Thoracic aorta (tissue), 2 donors: ENCODE measurements at regions not wholly inside any gene's neighbourhood (a gene's known extent, or its start where the extent isn't known, plus 50 kb on each side); places are given as distances from the start of the nearest gene placed in this dataset.

ENCODE experiments used
- ATAC-seq: fragments of 150-250 bp; one replicate; pipeline ENCODE4 v1.8.0; 2017; ENCODE audit warnings: low read depth; ENCODE audit not compliant: insufficient number of reproducible peaks, low FRiP score
- DNase-seq: peaks from one replicate; pipeline ENCODE4 v3.0.0-alpha.2; 2020; ENCODE audit warnings: low spot score
- H3K27ac ChIP-seq, 2 donors: fragments of 200-600 bp; sonication (generic); 1 replicate in 1 of 2; 2 replicates in 1 of 2; pipeline ENCODE4 v1.5.1; 2016; ENCODE audit warnings: mild to moderate bottlenecking in 2 of 2, moderate library complexity in 2 of 2
- H3K27me3 ChIP-seq: fragments of 200-600 bp; sonication (generic); replicated peaks from 2 replicates; pipeline ENCODE4 v1.6.0; 2016; ENCODE audit warnings: mild to moderate bottlenecking; ENCODE audit not compliant: insufficient read depth
- H3K36me3 ChIP-seq: fragments of 200-600 bp; sonication (generic); one replicate; pipeline ENCODE4 v1.5.1; 2016
- H3K4me1 ChIP-seq, 2 donors: fragments of 200-600 bp; sonication (generic); 1 replicate in 1 of 2; 2 replicates in 1 of 2; pipeline versions ENCODE4 v1.5.1 to v1.6.0; 2016; ENCODE audit warnings: low read depth in 2 of 2, mild to moderate bottlenecking in 1 of 2; ENCODE audit not compliant: control insufficient read depth in 1 of 2
- H3K4me3 ChIP-seq: fragments of 200-600 bp; sonication (generic); 2 replicates; pipeline ENCODE4 v1.5.1; 2016; ENCODE audit warnings: mild to moderate bottlenecking
- H3K9me3 ChIP-seq: fragments of 200-600 bp; sonication (generic); 2 replicates; pipeline ENCODE4 v1.5.1; 2016
- CTCF ChIP-seq: fragments of 200-600 bp; sonication (generic); IDR thresholded peaks from one replicate; pipeline ENCODE4 v1.5.1; 2019; ENCODE audit warnings: antibody characterized with exemption

- Histone ChIP-seq H3K27me3 (no peaks in the 10 kb centered on the region), H3K36me3 (no peaks in the 10 kb centered on the region), H3K9me3 (no peaks in the 10 kb centered on the region), H3K27ac (no peak overlapping the region), H3K4me3 (no peak overlapping the region), H3K4me1 (no peaks in the 10 kb centered on the region)
- TF ChIP-seq CTCF: no peak
- DNase-seq (no peak), ATAC-seq (no peak)
These were observed 142.0 kb upstream of the APCDD1 start for GRCh38 chr18:10312326-10313015.

- ATAC-seq (no peak), DNase-seq (no peak)
- Histone ChIP-seq H3K36me3 (no peaks in the 10 kb centered on the region), H3K4me1 (no peaks in the 10 kb centered on the region), H3K27ac (no peak overlapping the region), H3K9me3 (no peaks in the 10 kb centered on the region), H3K4me3 (no peak overlapping the region), H3K27me3 (no peaks in the 10 kb centered on the region)
- TF ChIP-seq CTCF: no peak
These were observed 141.5 kb upstream of the APCDD1 start for GRCh38 chr18:10313016-10313342.

- no peak for ATAC-seq
- Histone ChIP-seq H3K4me1 (no peaks in the 10 kb centered on the region), H3K27me3 (no peaks in the 10 kb centered on the region), H3K9me3 (no peaks in the 10 kb centered on the region), H3K27ac (no peak overlapping the region), H3K36me3 (no peaks in the 10 kb centered on the region), H3K4me3 (no peak overlapping the region)
- TF ChIP-seq CTCF: no peak
- DNase-seq: no peak
These were observed 140.4 kb upstream of the APCDD1 start for GRCh38 chr18:10314066-10314465.

- H3K27me3 ChIP-seq: no peaks in the 10 kb centered on the region
- no peaks in the 10 kb centered on the region for H3K4me1 ChIP-seq
- H3K9me3 ChIP-seq: no peaks in the 10 kb centered on the region
- no peak for DNase-seq
- ATAC-seq: no peak
- no peaks in the 10 kb centered on the region for H3K36me3 ChIP-seq
- H3K4me3 ChIP-seq: no peak overlapping the region
- H3K27ac ChIP-seq: no peak overlapping the region
- TF ChIP-seq CTCF: no peak
These were observed 138.9 kb upstream of the APCDD1 start for GRCh38 chr18:10315522-10315921.

GRCh38 chr18:10316778-10317177, 137.7 kb upstream of the APCDD1 start:
- no peaks in the 10 kb centered on the region for H3K27me3 ChIP-seq

More at GRCh38 chr18:10316778-10317177, 137.7 kb upstream of the APCDD1 start:
- no peak for TF ChIP-seq CTCF
- Histone ChIP-seq H3K36me3 (no peaks in the 10 kb centered on the region), H3K27ac (no peak overlapping the region), H3K4me1 (no peaks in the 10 kb centered on the region), H3K9me3 (no peaks in the 10 kb centered on the region), H3K4me3 (no peak overlapping the region)
- DNase-seq (no peak), ATAC-seq (no peak)
